LNCAP (cell line): ENCODE measurements at regions not wholly inside any gene's neighbourhood (a gene's known extent, or its start where the extent isn't known, plus 50 kb on each side); places are given as distances from the start of the nearest gene placed in this dataset.

Experiments used
- TF ChIP-seq, protein P1 (sequence below): fragments of 450-650 bp; IDR thresholded peaks from 2 replicates; pipeline ENCODE4 v1.5.1; 2017; ENCODE audit warnings: mild to moderate bottlenecking

DNA sequence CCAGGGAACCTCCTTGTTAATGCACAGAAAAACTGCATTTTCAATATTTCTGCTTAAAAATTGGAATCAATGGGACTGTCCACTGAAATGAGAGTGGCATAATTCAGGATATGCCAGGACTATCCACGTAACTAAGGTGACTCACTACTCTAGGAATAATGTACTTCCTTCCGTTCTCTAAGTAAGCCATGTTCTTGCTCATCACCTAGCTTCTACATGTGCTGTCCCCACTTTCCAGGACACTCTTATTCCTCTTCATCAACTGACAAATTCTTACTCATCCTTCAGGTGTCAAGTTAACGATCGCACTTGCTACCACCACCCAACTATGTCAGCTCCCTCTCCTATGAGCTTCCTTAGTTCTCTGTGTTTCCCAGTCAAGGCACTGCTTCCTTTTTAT is 342.8 kb upstream of the F9 start:
- TF ChIP-seq, protein P1, sequence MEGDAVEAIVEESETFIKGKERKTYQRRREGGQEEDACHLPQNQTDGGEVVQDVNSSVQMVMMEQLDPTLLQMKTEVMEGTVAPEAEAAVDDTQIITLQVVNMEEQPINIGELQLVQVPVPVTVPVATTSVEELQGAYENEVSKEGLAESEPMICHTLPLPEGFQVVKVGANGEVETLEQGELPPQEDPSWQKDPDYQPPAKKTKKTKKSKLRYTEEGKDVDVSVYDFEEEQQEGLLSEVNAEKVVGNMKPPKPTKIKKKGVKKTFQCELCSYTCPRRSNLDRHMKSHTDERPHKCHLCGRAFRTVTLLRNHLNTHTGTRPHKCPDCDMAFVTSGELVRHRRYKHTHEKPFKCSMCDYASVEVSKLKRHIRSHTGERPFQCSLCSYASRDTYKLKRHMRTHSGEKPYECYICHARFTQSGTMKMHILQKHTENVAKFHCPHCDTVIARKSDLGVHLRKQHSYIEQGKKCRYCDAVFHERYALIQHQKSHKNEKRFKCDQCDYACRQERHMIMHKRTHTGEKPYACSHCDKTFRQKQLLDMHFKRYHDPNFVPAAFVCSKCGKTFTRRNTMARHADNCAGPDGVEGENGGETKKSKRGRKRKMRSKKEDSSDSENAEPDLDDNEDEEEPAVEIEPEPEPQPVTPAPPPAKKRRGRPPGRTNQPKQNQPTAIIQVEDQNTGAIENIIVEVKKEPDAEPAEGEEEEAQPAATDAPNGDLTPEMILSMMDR = no peak

DNA sequence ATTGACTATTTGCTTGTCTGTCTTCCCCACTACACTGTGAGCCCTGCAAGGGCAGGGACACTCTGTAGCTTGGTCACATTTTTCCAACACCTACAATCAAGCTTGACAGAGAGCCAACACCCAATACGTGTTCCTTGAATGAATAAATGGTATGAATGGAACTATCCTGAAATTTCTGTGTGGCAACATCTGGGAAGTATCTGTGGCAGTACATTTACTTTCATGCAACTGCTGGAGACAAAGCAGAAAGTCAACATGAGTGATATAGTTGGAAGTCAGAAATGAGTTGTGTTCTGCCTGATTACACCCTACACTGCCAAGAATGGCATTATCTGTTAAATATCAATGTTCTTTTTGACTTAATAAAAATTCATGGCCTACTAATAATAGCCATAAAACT is 343.5 kb upstream of the F9 start:
- TF ChIP-seq, protein P1 = no peak

DNA sequence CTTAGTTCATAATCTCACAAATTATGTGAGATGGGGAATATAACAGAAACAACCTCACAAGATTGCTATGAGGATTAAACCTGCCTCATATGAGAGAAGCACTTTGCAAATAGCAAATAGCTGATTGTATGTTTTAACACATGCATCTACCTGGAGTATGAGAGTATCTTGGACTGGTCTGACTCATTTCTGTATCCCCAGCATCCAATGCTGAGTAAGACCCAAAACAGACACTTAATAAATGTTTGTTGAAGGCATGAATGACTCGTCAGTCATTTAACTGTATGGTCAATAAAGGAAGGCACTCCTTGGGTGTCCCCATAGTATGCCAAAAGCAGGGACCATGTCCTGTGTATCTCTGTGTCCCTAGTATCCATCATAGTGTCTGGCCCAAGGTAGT is 350.9 kb upstream of the F9 start:
- TF ChIP-seq, protein P1 = no peak

DNA sequence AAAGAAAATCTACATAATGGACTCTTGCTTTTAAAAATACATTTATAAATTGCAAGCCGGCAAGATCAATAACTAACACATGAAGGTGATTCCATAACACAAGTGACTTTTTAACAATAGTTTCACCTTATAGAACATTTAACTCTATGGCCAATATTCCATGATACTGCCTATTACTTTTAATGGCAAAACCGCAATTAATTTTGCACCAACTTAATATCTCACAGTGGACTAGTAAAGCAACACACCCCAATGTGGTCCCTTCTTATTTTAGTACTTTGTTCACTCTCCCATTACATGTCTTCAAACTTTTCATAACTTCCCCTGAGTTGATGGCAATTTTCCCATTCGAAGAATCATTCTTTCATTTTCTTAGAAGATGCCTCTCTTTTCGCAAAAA is 351.6 kb upstream of the F9 start:
- TF ChIP-seq, protein P1 = no peak

DNA sequence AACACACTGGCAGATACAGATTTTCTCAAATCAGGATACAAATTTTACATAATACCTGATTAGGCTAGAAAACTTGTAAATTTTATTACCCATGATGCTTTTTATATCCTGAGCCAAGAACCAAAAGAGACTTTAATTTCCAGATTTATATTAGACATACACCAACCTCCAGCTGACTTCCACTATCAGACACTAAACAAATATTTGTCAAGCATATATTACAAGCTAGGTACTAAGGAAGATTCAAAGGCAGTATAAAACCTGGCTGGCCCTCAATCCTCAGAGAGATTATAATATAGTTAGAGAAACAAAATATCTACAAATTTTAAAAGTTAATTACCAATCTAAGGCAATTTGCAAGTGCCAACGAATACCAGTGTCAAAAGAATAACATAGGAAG is 357.8 kb upstream of the F9 start:
- TF ChIP-seq, protein P1 = no peak

DNA sequence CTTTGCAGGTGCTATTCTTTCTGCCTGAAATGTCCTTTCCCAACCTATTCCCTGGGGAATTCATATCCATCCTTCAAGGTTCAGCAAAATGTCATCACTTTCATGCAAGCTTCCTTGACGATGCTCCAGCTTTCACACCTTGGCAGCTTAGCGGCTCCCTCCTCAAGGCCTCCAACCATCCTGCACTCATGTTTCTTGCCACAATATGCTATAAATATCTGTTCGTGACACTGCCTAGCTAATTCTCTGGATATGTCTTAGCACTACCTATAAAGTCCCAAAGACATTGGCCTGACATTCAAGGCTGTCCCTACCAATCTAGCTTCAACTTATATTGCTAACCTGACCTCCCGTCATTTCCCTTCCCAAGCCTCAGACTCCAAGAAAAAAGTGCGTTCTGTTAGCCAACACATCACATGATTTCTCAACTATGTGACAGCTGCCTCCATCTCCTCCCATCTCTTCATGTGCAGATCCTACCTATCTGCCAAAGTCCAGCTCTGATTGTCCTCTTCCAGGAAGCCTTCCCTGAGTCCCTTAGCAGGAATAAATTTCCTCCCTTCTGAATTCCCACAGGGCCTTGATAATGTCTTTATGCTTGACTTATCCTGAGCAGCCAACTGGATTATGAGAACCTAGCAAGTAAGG is 359.9 kb upstream of the F9 start:
- TF ChIP-seq, protein P1 = no peak

DNA sequence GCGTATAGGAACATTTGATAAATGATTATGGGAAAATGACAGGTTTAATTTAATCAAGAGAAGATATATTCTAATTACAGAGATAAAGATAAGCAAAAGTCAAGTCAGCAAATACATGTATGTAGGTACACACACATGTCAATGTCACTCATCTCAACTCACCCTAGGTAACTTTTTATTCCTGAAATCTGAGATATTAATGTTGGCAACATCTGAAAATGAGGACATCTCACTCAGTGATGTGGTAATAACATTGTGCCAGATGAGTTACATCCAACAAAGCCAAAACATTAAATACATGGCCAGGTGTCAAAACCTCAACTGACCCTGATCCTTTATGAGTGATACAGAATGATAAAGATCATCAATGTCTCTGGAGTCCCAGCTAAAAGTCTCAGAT is 363.3 kb upstream of the F9 start:
- TF ChIP-seq, protein P1 = no peak

DNA sequence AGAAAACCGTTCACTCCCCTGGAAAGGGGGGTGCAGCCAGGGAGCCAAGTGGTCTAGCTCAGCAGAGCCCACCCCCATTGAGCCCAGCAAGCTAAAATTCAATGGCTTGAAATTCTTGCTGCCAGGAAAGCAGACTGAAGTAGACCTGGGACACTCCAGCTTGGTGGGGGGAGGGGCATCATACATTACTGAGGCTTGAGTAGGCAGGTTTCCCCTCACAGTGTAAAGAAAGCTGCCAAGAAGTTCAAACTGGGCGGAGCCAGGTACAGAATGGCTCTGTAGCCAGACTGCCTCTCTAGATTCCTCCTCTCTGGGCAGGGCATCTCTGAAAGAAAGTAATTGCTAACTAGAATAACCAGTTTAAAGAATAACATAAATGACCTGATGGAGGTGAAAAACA is 372.3 kb upstream of the F9 start:
- TF ChIP-seq, protein P1 = no peak
